CD4-positive, alpha-beta memory T cell (primary cell): ENCODE measurements at regions not wholly inside any gene's neighbourhood (a gene's known extent, or its start where the extent isn't known, plus 50 kb on each side); places are given as distances from the start of the nearest gene placed in this dataset.

Experiments used
- CTCF ChIA-PET: fragments of 350-600 bp; sonication (Branson Sonifier 250); formaldehyde crosslinking; loops from one replicate; lab custom pipeline; 2021; ENCODE audit warnings: inconsistent platforms; ENCODE audit not compliant: partially characterized antibody; lab: Charles Lee
- POLR2A ChIA-PET: fragments of 350-600 bp; sonication (Branson Sonifier 250); formaldehyde crosslinking; loops from one replicate; lab custom pipeline; 2021; ENCODE audit not compliant: partially characterized antibody; lab: Charles Lee
- DNase-seq, 5 donors: peaks; one replicate each; pipeline versions ENCODE4 v3.0.0 to v3.0.0-alpha.2; 2020 to 2022; ENCODE audit warnings: mixed read lengths in 1 of 5
- H3K27ac ChIP-seq: one replicate; pipeline ENCODE4 v1.7.0; 2013; ENCODE audit warnings: low read depth, low read length
- H3K27me3 ChIP-seq: 2 replicates; pipeline ENCODE4 v1.7.0; 2013; ENCODE audit warnings: mild to moderate bottlenecking, low read length, moderate library complexity; ENCODE audit not compliant: insufficient read depth
- H3K36me3 ChIP-seq: 2 replicates; pipeline ENCODE4 v1.7.0; 2013; ENCODE audit warnings: mild to moderate bottlenecking, low read length, moderate library complexity; ENCODE audit not compliant: insufficient read depth
- H3K4me1 ChIP-seq: 2 replicates; pipeline ENCODE4 v1.7.0; 2013; ENCODE audit warnings: mild to moderate bottlenecking, low read length, moderate library complexity; ENCODE audit not compliant: insufficient read depth
- H3K4me3 ChIP-seq, 2 donors: one replicate each; pipeline ENCODE4 v1.7.0; 2013; ENCODE audit warnings: low read length in 2 of 2, mild to moderate bottlenecking in 1 of 2
- H3K9me3 ChIP-seq, 2 donors: one replicate each; pipeline ENCODE4 v1.7.0; 2013; ENCODE audit warnings: low read length in 2 of 2, control low read depth in 1 of 2; ENCODE audit not compliant: control insufficient read depth in 1 of 2
- H3K27ac Mint-ChIP-seq, 7 donors: one replicate each; pipeline ENCODE4 v1.8.0; 2020 to 2021; ENCODE audit warnings: mixed read lengths in 7 of 7, mild to moderate bottlenecking in 6 of 7, inconsistent platforms in 3 of 7, moderate library complexity in 3 of 7
- H3K27me3 Mint-ChIP-seq, 2 donors: one replicate each; pipeline ENCODE4 v1.8.0; 2020 to 2021; ENCODE audit warnings: mixed read lengths in 2 of 2
- H3K36me3 Mint-ChIP-seq, 2 donors: one replicate each; pipeline ENCODE4 v1.8.0; 2020 to 2021; ENCODE audit warnings: mixed read lengths in 2 of 2, inconsistent platforms in 1 of 2, mild to moderate bottlenecking in 1 of 2
- H3K4me1 Mint-ChIP-seq, 4 donors: one replicate each; pipeline ENCODE4 v1.8.0; 2020 to 2021; ENCODE audit warnings: mixed read lengths in 4 of 4, mild to moderate bottlenecking in 1 of 4
- H3K4me3 Mint-ChIP-seq, 8 donors: one replicate each; pipeline ENCODE4 v1.8.0; 2020 to 2021; ENCODE audit warnings: mixed read lengths in 8 of 8, mild to moderate bottlenecking in 7 of 8, moderate library complexity in 6 of 8, inconsistent platforms in 3 of 8
- H3K9me3 Mint-ChIP-seq, 8 donors: one replicate each; pipeline ENCODE4 v1.8.0; 2020 to 2021; ENCODE audit warnings: mixed read lengths in 8 of 8, mild to moderate bottlenecking in 5 of 8, inconsistent platforms in 3 of 8, moderate library complexity in 1 of 8
- intact Hi-C: fragments of 100-400 bp; cut with micrococcal nuclease; formaldehyde crosslinking; loops from one replicate; pipeline ENCODE4 v1.15.1; 2023

DNA sequence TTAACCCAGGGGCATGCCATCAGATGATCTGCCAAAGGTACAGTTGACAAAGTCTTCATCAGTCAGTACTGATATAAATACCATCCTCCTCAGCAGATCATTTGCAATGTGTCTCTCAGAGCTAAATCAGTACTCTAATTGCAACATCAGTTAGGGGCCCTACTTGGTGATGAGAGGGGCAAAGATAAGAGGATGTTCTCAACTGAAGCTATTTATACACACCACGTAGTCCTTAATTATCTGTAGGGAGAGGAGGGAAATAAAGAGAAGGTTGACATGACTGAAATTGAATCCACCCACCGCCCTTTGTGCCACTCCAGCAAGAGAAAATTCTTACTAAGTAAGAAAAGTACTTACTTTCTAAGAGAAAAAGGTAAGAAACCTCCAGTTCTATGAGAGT, 157.8 kb upstream of the NUDT4 start:
- Mint-ChIP-seq H3K36me3 (no peaks in the 10 kb centered on the region), H3K27ac (no peak overlapping the region), H3K27me3 (peaks cover 3 to 4% of the 10 kb centered on the region in 2 donors), H3K4me1 (no peaks in the 10 kb centered on the region), H3K4me3 (no peak overlapping the region), H3K9me3 (peaks cover 0 to 10% (median 7%) of the 10 kb centered on the region in 8 donors)
- Histone ChIP-seq H3K4me3 (no peak overlapping the region), H3K4me1 (no peaks in the 10 kb centered on the region), H3K36me3 (no peaks in the 10 kb centered on the region), H3K9me3 (no peaks in the 10 kb centered on the region), H3K27ac (no peak overlapping the region), H3K27me3 (no peaks in the 10 kb centered on the region)
- CTCF ChIA-PET: no interaction called here
- DNase-seq: no peak
- intact Hi-C loops: no loop called here
- POLR2A ChIA-PET: no interaction called here

GRCh38 chr12:93221841-93222240, 155.9 kb upstream of the NUDT4 start:
- no peak overlapping the region for H3K27ac Mint-ChIP-seq
- no peaks in the 10 kb centered on the region for H3K27me3 ChIP-seq
- no peaks in the 10 kb centered on the region for H3K27me3 Mint-ChIP-seq
- H3K4me1 Mint-ChIP-seq: no peaks in the 10 kb centered on the region
- ChIA-PET CTCF (no interaction called here), POLR2A (no interaction called here)
- no peaks in the 10 kb centered on the region for H3K36me3 Mint-ChIP-seq
- H3K9me3 ChIP-seq: no peaks in the 10 kb centered on the region
- H3K27ac ChIP-seq: no peak overlapping the region
- H3K36me3 ChIP-seq: no peaks in the 10 kb centered on the region
- H3K9me3 Mint-ChIP-seq: peaks cover 0 to 10% (median 7%) of the 10 kb centered on the region in 8 donors
- H3K4me3 Mint-ChIP-seq: no peak overlapping the region
- intact Hi-C loops: no loop called here
- no peaks in the 10 kb centered on the region for H3K4me1 ChIP-seq
- H3K4me3 ChIP-seq: no peak overlapping the region
- DNase-seq: no peak

DNA sequence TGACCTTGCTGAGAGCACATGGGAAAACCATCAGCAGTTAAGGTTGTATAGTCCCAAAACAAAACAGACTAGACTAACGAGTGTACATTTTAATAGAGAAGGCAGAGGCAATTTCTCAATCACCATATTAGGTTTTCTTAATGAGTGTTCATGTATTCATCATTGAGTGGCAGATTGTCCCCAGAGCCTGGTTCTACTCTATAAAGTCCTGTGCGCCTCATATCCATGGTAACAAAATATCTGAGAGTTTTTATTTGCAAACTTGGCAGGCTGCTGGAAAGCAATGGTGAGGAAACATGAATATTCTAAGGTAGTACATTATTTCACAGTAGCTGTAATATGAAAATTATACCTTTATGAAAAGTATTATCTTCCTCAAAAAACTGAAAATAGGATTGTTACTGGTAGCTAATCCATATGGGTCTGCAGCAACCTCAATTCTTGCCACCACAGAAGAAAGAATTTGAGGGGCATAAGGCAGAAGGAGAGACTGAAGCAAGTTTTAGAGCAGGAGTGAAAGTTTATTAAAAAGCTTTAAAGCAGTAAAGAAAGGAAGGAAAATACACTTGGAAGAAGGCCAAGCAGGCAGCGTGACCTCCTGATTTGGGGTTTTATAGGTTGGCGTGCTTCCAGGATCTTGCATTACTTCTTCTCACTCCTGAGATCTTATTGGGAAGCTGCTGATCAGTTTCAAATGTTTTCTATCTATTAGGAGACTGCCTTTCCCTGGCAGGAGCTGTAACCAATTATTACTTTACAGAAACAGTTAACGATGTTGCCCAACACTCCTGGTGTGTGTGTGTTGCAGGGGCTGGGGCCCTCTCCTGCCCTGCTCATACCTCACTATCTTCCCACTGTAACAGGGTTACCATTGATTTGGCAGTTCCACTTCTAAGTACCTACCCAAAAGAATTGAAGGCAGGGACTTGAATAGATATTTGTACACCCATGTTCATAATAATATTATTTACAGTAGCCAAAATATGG, 154.0 kb upstream of the NUDT4 start:
- H3K9me3 ChIP-seq: no peaks in the 10 kb centered on the region
- intact Hi-C loops: no loop called here
- H3K4me1 ChIP-seq: no peaks in the 10 kb centered on the region
- ChIA-PET POLR2A (no interaction called here), CTCF (no interaction called here)
- no peak for DNase-seq
- H3K27ac Mint-ChIP-seq: no peak overlapping the region
- no peaks in the 10 kb centered on the region for H3K36me3 Mint-ChIP-seq
- H3K36me3 ChIP-seq: no peaks in the 10 kb centered on the region
- H3K4me3 Mint-ChIP-seq: no peak overlapping the region
- no peaks in the 10 kb centered on the region for H3K4me1 Mint-ChIP-seq
- H3K27ac ChIP-seq: no peak overlapping the region
- no peaks in the 10 kb centered on the region for H3K27me3 Mint-ChIP-seq
- peaks cover 0 to 15% (median 8%) of the 10 kb centered on the region in 8 donors for H3K9me3 Mint-ChIP-seq
- H3K27me3 ChIP-seq: no peaks in the 10 kb centered on the region
- no peak overlapping the region for H3K4me3 ChIP-seq

DNA sequence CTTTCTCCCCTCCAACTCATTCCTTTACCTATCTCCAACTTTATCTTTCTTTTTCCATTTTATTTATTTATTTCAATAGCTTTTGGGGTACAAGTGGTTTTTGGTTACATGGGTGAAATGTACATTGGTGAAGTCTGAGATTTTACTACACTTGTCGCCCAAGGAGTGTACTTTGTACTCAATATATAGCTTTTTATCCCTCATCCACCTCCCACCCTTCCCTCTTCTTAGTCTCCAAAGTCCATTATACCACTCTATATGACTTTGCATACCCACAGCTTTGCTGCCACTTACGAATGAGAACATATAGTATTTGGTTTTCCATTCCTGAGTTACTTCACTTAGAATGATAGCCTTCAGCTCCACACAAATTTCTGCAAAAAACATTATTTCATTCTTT, 152.6 kb upstream of the NUDT4 start:
- H3K4me3 Mint-ChIP-seq: no peak overlapping the region
- Histone ChIP-seq H3K9me3 (no peaks in the 10 kb centered on the region), H3K27ac (no peak overlapping the region), H3K4me1 (no peaks in the 10 kb centered on the region), H3K4me3 (no peak overlapping the region), H3K36me3 (no peaks in the 10 kb centered on the region), H3K27me3 (no peaks in the 10 kb centered on the region)
- no peaks in the 10 kb centered on the region for H3K4me1 Mint-ChIP-seq
- peaks cover 0 to 2% of the 10 kb centered on the region in 2 donors for H3K27me3 Mint-ChIP-seq
- CTCF ChIA-PET: no interaction called here
- no peak overlapping the region for H3K27ac Mint-ChIP-seq
- H3K9me3 Mint-ChIP-seq: peaks cover 0 to 15% (median 6%) of the 10 kb centered on the region in 8 donors
- H3K36me3 Mint-ChIP-seq: no peaks in the 10 kb centered on the region
- DNase-seq: no peak
- intact Hi-C loops: no loop called here
- POLR2A ChIA-PET: no interaction called here

DNA sequence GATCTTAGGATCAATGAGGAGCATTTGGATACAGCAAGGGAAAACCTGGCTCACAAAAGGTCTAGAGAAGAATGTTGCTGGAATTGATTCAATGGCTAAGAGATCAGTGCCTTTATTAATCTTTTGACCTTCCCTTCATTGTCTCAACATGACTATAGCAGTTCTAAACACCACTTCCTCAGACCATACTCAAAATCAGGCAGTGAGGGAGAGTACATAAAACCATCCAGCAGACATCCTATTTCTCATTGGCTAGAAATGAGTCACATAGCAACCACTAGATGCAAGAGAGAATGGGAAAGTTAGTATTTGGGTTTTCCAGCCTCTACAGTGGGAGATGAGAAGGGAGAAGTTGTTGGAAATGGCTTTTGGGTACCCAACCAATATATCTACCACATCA, 151.4 kb upstream of the NUDT4 start:
- ChIA-PET CTCF (no interaction called here), POLR2A (no interaction called here)
- Mint-ChIP-seq H3K4me1 (no peaks in the 10 kb centered on the region), H3K27ac (no peak overlapping the region), H3K9me3 (peaks cover 0 to 12% (median 6%) of the 10 kb centered on the region in 8 donors), H3K4me3 (no peak overlapping the region), H3K36me3 (no peaks in the 10 kb centered on the region), H3K27me3 (peaks cover under 1 to 2% of the 10 kb centered on the region in 2 donors)
- Histone ChIP-seq H3K4me3 (no peak overlapping the region), H3K4me1 (no peaks in the 10 kb centered on the region), H3K9me3 (no peaks in the 10 kb centered on the region), H3K27me3 (no peaks in the 10 kb centered on the region), H3K27ac (no peak overlapping the region), H3K36me3 (no peaks in the 10 kb centered on the region)
- intact Hi-C loops: no loop called here
- DNase-seq: no peak

- Mint-ChIP-seq H3K9me3 (peaks cover 0 to 6% (median 1%) of the 10 kb centered on the region in 8 donors), H3K4me1 (no peaks in the 10 kb centered on the region), H3K27ac (no peak overlapping the region), H3K36me3 (no peaks in the 10 kb centered on the region), H3K4me3 (no peak overlapping the region), H3K27me3 (peaks cover 2 to 8% of the 10 kb centered on the region in 2 donors)
- Histone ChIP-seq H3K27me3 (no peaks in the 10 kb centered on the region), H3K4me1 (no peaks in the 10 kb centered on the region), H3K27ac (no peak overlapping the region), H3K9me3 (no peaks in the 10 kb centered on the region), H3K4me3 (no peak overlapping the region), H3K36me3 (no peaks in the 10 kb centered on the region)
- no peak for DNase-seq
- CTCF ChIA-PET: no interaction called here
- intact Hi-C loops: no loop called here
- POLR2A ChIA-PET: no interaction called here
These were observed 148.0 kb upstream of the NUDT4 start for GRCh38 chr12:93229494-93230325.

GRCh38 chr12:93230326-93230720, 147.4 kb upstream of the NUDT4 start:
- no peaks in the 10 kb centered on the region for H3K27me3 ChIP-seq
- no peaks in the 10 kb centered on the region for H3K4me1 ChIP-seq
- intact Hi-C loops: no loop called here
- Mint-ChIP-seq H3K4me3 (no peak overlapping the region), H3K9me3 (peaks cover 0 to 6% (median 3%) of the 10 kb centered on the region in 8 donors), H3K27ac (no peak overlapping the region), H3K27me3 (peaks cover 2 to 11% of the 10 kb centered on the region in 2 donors), H3K36me3 (no peaks in the 10 kb centered on the region), H3K4me1 (no peaks in the 10 kb centered on the region)
- ChIA-PET POLR2A (no interaction called here), CTCF (no interaction called here)
- H3K9me3 ChIP-seq: no peaks in the 10 kb centered on the region
- H3K4me3 ChIP-seq: no peak overlapping the region
- no peak overlapping the region for H3K27ac ChIP-seq
- DNase-seq: no peak
- H3K36me3 ChIP-seq: no peaks in the 10 kb centered on the region
